ENCODE measurements at regions not wholly inside any gene's neighbourhood (a gene's known extent, or its start where the extent isn't known, plus 50 kb on each side); places are given as distances from the start of the nearest gene placed in this dataset.

- Histone ChIP-seq H3K27ac (ENCODE audit: low read length) (no peak overlapping the region), H2AFZ (ENCODE audit: low read depth, low read length) (no peak overlapping the region), H3K4me1 (ENCODE audit: insufficient read depth, low read length) (no peaks in the 10 kb centered on the region), H3K4me2 (ENCODE audit: insufficient read depth, low read length) (no peak overlapping the region), H3K4me3 (ENCODE audit: low read depth in 1 of 2, low read length in 2 of 2) (no peak overlapping the region), H3K79me2 (ENCODE audit: insufficient read depth, low read length) (no peaks in the 10 kb centered on the region), H3K9me3 (ENCODE audit: insufficient read depth, low read length, severe bottlenecking) (no peaks in the 10 kb centered on the region), H3K9ac (ENCODE audit: low read depth, low read length) (no peak overlapping the region), H3K27me3 (ENCODE audit: insufficient read depth, low read length, poor library complexity) (no peaks in the 10 kb centered on the region), H3K36me3 (ENCODE audit: insufficient read depth, low read length) (no peaks in the 10 kb centered on the region), H4K20me1 (ENCODE audit: insufficient read depth, low read length) (no peaks in the 10 kb centered on the region)
- TF ChIP-seq CTCF (IDR thresholded peaks at IDR 0.05; ENCODE audit: borderline replicate concordance, extremely low read depth, low read length, poor library complexity, severe bottlenecking) (no peak), EZH2 (IDR thresholded peaks at IDR 0.05; ENCODE audit: borderline replicate concordance, low read depth, low read length, severe bottlenecking) (no peak)
- ATAC-seq (ENCODE audit: insufficient read depth, low read depth), result no peak
- no peak for DNase-seq
Observed at GRCh38 chr2:173652767-173653431, 298.2 kb downstream of the CDCA7 start.

GRCh38 chr2:173653432-173653805 is 298.7 kb downstream of the CDCA7 start:
- no peaks in the 10 kb centered on the region for H3K36me3 ChIP-seq (ENCODE audit: insufficient read depth, low read length)
- H3K4me1 ChIP-seq (ENCODE audit: insufficient read depth, low read length), result no peaks in the 10 kb centered on the region
- H4K20me1 ChIP-seq (ENCODE audit: insufficient read depth, low read length), result no peaks in the 10 kb centered on the region
- H2AFZ ChIP-seq (ENCODE audit: low read depth, low read length), result no peak overlapping the region
- ATAC-seq (ENCODE audit: insufficient read depth, low read depth) (no peak), DNase-seq (no peak)
- H3K9ac ChIP-seq (ENCODE audit: low read depth, low read length), result no peak overlapping the region
- no peak for TF ChIP-seq CTCF (IDR thresholded peaks at IDR 0.05; ENCODE audit: borderline replicate concordance, extremely low read depth, low read length, poor library complexity, severe bottlenecking)
- no peaks in the 10 kb centered on the region for H3K27me3 ChIP-seq (ENCODE audit: insufficient read depth, low read length, poor library complexity)
- no peaks in the 10 kb centered on the region for H3K79me2 ChIP-seq (ENCODE audit: insufficient read depth, low read length)
- H3K9me3 ChIP-seq (ENCODE audit: insufficient read depth, low read length, severe bottlenecking), result no peaks in the 10 kb centered on the region
- H3K4me2 ChIP-seq (ENCODE audit: insufficient read depth, low read length), result no peak overlapping the region
- no peak overlapping the region for H3K27ac ChIP-seq (ENCODE audit: low read length)
- H3K4me3 ChIP-seq (ENCODE audit: low read depth in 1 of 2, low read length in 2 of 2), result no peak overlapping the region

- H3K4me2 ChIP-seq (ENCODE audit: insufficient read depth, low read length), result no peak overlapping the region
- ATAC-seq (ENCODE audit: insufficient read depth, low read depth), result no peak
- no peaks in the 10 kb centered on the region for H3K4me1 ChIP-seq (ENCODE audit: insufficient read depth, low read length)
- no peak overlapping the region for H3K4me3 ChIP-seq (ENCODE audit: low read depth in 1 of 2, low read length in 2 of 2)
- H3K36me3 ChIP-seq (ENCODE audit: insufficient read depth, low read length), result no peaks in the 10 kb centered on the region
- no peak overlapping the region for H2AFZ ChIP-seq (ENCODE audit: low read depth, low read length)
- H3K79me2 ChIP-seq (ENCODE audit: insufficient read depth, low read length), result no peaks in the 10 kb centered on the region
- no peaks in the 10 kb centered on the region for H3K9me3 ChIP-seq (ENCODE audit: insufficient read depth, low read length, severe bottlenecking)
- no peak overlapping the region for H3K9ac ChIP-seq (ENCODE audit: low read depth, low read length)
- no peaks in the 10 kb centered on the region for H4K20me1 ChIP-seq (ENCODE audit: insufficient read depth, low read length)
- TF ChIP-seq EZH2 (IDR thresholded peaks at IDR 0.05; ENCODE audit: borderline replicate concordance, low read depth, low read length, severe bottlenecking) (no peak), CTCF (IDR thresholded peaks at IDR 0.05; ENCODE audit: borderline replicate concordance, extremely low read depth, low read length, poor library complexity, severe bottlenecking) (no peak)
- DNase-seq, result no peak
- H3K27ac ChIP-seq (ENCODE audit: low read length), result no peak overlapping the region
- H3K27me3 ChIP-seq (ENCODE audit: insufficient read depth, low read length, poor library complexity), result no peaks in the 10 kb centered on the region
Observed at GRCh38 chr2:173654161-173654895, 299.7 kb downstream of the CDCA7 start.

Measured in DND-41 (cell line).